Keratinocyte (primary cell): ENCODE measurements at regions not wholly inside any gene's neighbourhood (a gene's known extent, or its start where the extent isn't known, plus 50 kb on each side); places are given as distances from the start of the nearest gene placed in this dataset.

ENCODE experiments used
- DNase-seq: peaks from one replicate; pipeline ENCODE4 v3.0.0-alpha.2; 2011; ENCODE audit warnings: low read depth, missing footprints, low spot score
- FAIRE-seq: peaks from 2 replicates; lab custom pipeline; 2011; peaks lifted over from hg19 to GRCh38; lab: Jason Lieb, UNC
- H2AFZ ChIP-seq: 2 replicates; pipeline ENCODE4 v1.6.0; 2012; ENCODE audit warnings: low read length, control low read depth, inconsistent platforms; ENCODE audit not compliant: control insufficient read depth
- H3K27ac ChIP-seq: 2 replicates; pipeline ENCODE4 v1.5.1; 2011; ENCODE audit warnings: low read length; ENCODE audit not compliant: control insufficient read depth, insufficient read depth
- H3K27me3 ChIP-seq: 3 replicates; pipeline ENCODE4 v1.6.0; 2011; ENCODE audit warnings: low read length; ENCODE audit not compliant: control insufficient read depth, insufficient read depth; ENCODE audit errors: extremely low read depth
- H3K36me3 ChIP-seq, 2 experiments: 2 replicates in 1 of 2; 3 replicates in 1 of 2; pipeline ENCODE4 v1.5.1; 2011; ENCODE audit warnings: low read length in 2 of 2, mild to moderate bottlenecking in 1 of 2; ENCODE audit not compliant: control insufficient read depth in 2 of 2, insufficient read depth in 2 of 2; ENCODE audit errors: extremely low read depth in 1 of 2
- H3K4me1 ChIP-seq: 3 replicates; pipeline ENCODE4 v1.5.1; 2011; ENCODE audit warnings: low read length; ENCODE audit not compliant: control insufficient read depth, insufficient read depth; ENCODE audit errors: extremely low read depth
- H3K4me2 ChIP-seq: 3 replicates; pipeline ENCODE4 v1.6.0; 2011; ENCODE audit warnings: low read depth, low read length; ENCODE audit not compliant: control insufficient read depth, insufficient read depth; ENCODE audit errors: extremely low read depth
- H3K4me3 ChIP-seq, 3 experiments: fragments of 200-600 bp in 1 of 3; sonication (generic) in 1 of 3; 2 replicates in 2 of 3; 3 replicates in 1 of 3; pipeline ENCODE4 v1.5.1; 2011 to 2016; ENCODE audit warnings: low read length in 3 of 3, mild to moderate bottlenecking in 3 of 3, control low read depth in 2 of 3, inconsistent platforms in 1 of 3, low read depth in 1 of 3, mixed read lengths in 1 of 3, mixed run types in 1 of 3, moderate library complexity in 1 of 3; ENCODE audit not compliant: control insufficient read depth in 2 of 3, insufficient read depth in 2 of 3; ENCODE audit errors: extremely low read depth in 1 of 3
- H3K79me2 ChIP-seq: 2 replicates; pipeline ENCODE4 v1.6.0; 2012; ENCODE audit warnings: low read length; ENCODE audit not compliant: control insufficient read depth, insufficient read depth
- H3K9ac ChIP-seq: 3 replicates; pipeline ENCODE4 v1.6.0; 2011; ENCODE audit warnings: low read length; ENCODE audit not compliant: control insufficient read depth, insufficient read depth; ENCODE audit errors: extremely low read depth
- H3K9me1 ChIP-seq: 3 replicates; pipeline ENCODE4 v1.6.0; 2011; ENCODE audit warnings: low read length; ENCODE audit not compliant: control insufficient read depth, insufficient read depth; ENCODE audit errors: extremely low read depth
- H3K9me3 ChIP-seq: 2 replicates; pipeline ENCODE4 v1.5.1; 2012; ENCODE audit warnings: low read depth, low read length; ENCODE audit not compliant: control insufficient read depth
- H4K20me1 ChIP-seq: 3 replicates; pipeline ENCODE4 v1.6.0; 2011; ENCODE audit warnings: low read length; ENCODE audit not compliant: control insufficient read depth, insufficient read depth; ENCODE audit errors: extremely low read depth
- EZH2 ChIP-seq: IDR thresholded peaks from one replicate; pipeline ENCODE4 v1.6.1; 2012; ENCODE audit warnings: inconsistent platforms, mild to moderate bottlenecking, low read length, moderate library complexity
- dilution Hi-C: fragments of 300-500 bp; cut with MboI; formaldehyde crosslinking; loops from one replicate; pipeline ENCODE4 v1.7.0; 2020; ENCODE audit warnings: low sequenced_read_pairs; ENCODE audit not compliant: extremely low pct_ligation_motif_present
- TF ChIP-seq, protein P1 (sequence below), 3 experiments: IDR thresholded peaks in 1 of 3; conservative IDR thresholded peaks in 1 of 3; optimal IDR thresholded peaks in 1 of 3; 2 replicates in 2 of 3; 3 replicates in 1 of 3; pipeline versions ENCODE3 to v1.5.1; 2011; ENCODE audit warnings: low read length in 3 of 3, mild to moderate bottlenecking in 3 of 3, moderate library complexity in 2 of 3, control low read depth in 1 of 3, inconsistent platforms in 1 of 3; ENCODE audit not compliant: insufficient read depth in 2 of 3; ENCODE audit errors: extremely low read depth in 1 of 3

DNA sequence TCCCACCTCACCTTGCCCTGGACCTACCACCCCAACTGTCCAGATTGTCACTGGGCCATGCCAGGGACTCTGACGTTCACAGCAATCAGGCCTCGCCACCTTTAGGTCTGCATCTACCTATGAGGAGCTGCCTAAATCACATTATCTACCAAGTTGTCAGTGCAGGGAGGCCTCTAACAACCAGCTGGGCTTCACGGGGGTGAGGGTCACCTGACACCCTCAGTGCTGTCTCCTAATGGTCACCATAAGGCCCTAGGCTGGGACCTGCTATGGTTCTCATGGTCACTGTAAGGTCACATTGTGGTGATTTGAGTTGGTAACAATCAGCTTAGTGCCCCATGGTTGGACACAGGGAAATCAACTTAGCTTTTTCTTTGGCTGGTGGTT, 119.2 kb upstream of the CXCL14 start:
- dilution Hi-C loops: no loop called here
- Histone ChIP-seq H3K9me3 (no peaks in the 10 kb centered on the region), H4K20me1 (no peaks in the 10 kb centered on the region), H3K9me1 (no peaks in the 10 kb centered on the region), H3K4me3 (no peak overlapping the region), H3K4me1 (peaks cover 19% of the 10 kb centered on the region), H3K79me2 (no peaks in the 10 kb centered on the region), H2AFZ (no peak overlapping the region), H3K36me3 (no peaks in the 10 kb centered on the region), H3K27ac (no peak overlapping the region), H3K9ac (no peak overlapping the region), H3K27me3 (no peaks in the 10 kb centered on the region), H3K4me2 (no peak overlapping the region)
- DNase-seq (no peak), FAIRE-seq (no peak)
- TF ChIP-seq, protein P1, sequence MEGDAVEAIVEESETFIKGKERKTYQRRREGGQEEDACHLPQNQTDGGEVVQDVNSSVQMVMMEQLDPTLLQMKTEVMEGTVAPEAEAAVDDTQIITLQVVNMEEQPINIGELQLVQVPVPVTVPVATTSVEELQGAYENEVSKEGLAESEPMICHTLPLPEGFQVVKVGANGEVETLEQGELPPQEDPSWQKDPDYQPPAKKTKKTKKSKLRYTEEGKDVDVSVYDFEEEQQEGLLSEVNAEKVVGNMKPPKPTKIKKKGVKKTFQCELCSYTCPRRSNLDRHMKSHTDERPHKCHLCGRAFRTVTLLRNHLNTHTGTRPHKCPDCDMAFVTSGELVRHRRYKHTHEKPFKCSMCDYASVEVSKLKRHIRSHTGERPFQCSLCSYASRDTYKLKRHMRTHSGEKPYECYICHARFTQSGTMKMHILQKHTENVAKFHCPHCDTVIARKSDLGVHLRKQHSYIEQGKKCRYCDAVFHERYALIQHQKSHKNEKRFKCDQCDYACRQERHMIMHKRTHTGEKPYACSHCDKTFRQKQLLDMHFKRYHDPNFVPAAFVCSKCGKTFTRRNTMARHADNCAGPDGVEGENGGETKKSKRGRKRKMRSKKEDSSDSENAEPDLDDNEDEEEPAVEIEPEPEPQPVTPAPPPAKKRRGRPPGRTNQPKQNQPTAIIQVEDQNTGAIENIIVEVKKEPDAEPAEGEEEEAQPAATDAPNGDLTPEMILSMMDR (optimal IDR thresholded peaks at IDR 0.05 in 1 of 3, IDR thresholded peaks at IDR 0.05 in 1 of 3, conservative IDR thresholded peaks at IDR 0.05 in 1 of 3; ENCODE audit: extremely low read depth in 1 of 3, insufficient read depth in 2 of 3, low read length in 3 of 3): no peak
- TF ChIP-seq EZH2: no peak

DNA sequence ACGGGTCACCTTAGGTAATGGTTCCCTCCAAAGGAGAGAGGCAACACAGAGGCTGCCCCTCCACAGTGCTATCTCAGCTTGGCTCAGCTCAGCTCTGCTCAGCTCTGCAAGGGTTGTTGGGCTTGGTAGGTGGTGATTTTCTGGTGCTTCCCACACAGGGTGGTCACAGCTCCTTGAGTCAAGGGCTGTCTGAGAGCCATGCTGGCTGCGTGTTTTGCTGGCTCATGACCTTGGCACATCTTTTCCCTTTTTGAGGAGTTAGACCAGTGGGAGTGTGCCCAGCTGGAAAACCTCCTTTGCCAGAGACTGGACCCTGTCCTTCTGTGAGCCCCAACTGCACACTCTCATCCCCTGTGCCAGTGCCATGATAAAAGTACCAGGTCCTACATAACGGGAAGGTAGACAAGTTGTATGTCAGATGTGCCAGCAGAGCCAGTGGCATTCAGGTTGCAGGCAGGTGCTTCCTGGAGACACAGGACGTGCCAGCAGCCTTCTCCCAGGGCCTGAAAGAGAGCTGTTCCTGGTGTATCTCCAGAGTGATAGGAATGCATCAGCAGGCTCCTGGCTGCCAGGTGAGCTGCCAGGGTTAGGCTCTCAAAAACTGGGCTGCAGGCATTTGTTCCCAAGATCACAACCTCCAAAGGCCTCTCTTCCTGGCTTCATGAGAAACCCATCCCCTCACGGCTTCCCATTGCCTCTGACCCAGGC, 118.6 kb upstream of the CXCL14 start:
- H4K20me1 ChIP-seq: no peaks in the 10 kb centered on the region
- H3K27ac ChIP-seq: no peak overlapping the region
- no peak for DNase-seq
- H3K27me3 ChIP-seq: no peaks in the 10 kb centered on the region
- H3K4me1 ChIP-seq: peaks cover 19% of the 10 kb centered on the region
- H3K9me3 ChIP-seq: no peaks in the 10 kb centered on the region
- no peak overlapping the region for H3K9ac ChIP-seq
- no peaks in the 10 kb centered on the region for H3K36me3 ChIP-seq
- no peak overlapping the region for H2AFZ ChIP-seq
- no peak for FAIRE-seq
- no peak for TF ChIP-seq EZH2
- TF ChIP-seq, protein P1 (optimal IDR thresholded peaks at IDR 0.05 in 1 of 3, IDR thresholded peaks at IDR 0.05 in 1 of 3, conservative IDR thresholded peaks at IDR 0.05 in 1 of 3; ENCODE audit: extremely low read depth in 1 of 3, insufficient read depth in 2 of 3, low read length in 3 of 3): no peak
- dilution Hi-C loops: no loop called here
- H3K4me3 ChIP-seq: no peak overlapping the region
- H3K79me2 ChIP-seq: no peaks in the 10 kb centered on the region
- H3K9me1 ChIP-seq: no peaks in the 10 kb centered on the region
- H3K4me2 ChIP-seq: no peak overlapping the region
